HG02943 (cell line): ENCODE measurements at regions not wholly inside any gene's neighbourhood (a gene's known extent, or its start where the extent isn't known, plus 50 kb on each side); places are given as distances from the start of the nearest gene placed in this dataset.
"Not testable (repeated sequence)": the region's sequence is repeated elsewhere in the genome, so short reads cannot be mapped to it uniquely, and the experiment has no call there.

Source experiments
- ATAC-seq: cut with Tn5 transposase; IDR thresholded peaks from one replicate; pipeline ENCODE4 v1.9.1; 2021; ENCODE audit warnings: mild to moderate bottlenecking, low read depth, moderate library complexity; ENCODE audit not compliant: unreplicated experiment

DNA sequence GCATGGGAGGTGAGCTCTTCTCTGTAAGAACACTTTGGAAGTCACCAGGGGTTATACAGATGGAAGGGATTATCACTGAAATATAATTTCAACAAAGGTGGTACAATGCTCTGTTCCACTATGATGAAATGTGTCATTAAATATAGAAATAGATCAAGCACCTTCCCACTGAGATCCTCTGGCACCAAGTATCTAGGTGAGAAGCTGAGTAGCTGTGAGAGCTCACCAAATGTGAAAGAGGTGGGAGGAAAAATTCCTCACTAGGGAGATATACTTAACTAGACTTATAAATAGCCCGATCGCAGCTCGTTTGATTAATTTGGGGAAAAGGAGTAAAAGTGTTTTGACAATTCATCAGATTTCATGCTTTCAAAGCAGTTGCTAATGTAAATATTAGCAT lies 247.6 kb downstream of the SMAD2 start:
- no peak for ATAC-seq

DNA sequence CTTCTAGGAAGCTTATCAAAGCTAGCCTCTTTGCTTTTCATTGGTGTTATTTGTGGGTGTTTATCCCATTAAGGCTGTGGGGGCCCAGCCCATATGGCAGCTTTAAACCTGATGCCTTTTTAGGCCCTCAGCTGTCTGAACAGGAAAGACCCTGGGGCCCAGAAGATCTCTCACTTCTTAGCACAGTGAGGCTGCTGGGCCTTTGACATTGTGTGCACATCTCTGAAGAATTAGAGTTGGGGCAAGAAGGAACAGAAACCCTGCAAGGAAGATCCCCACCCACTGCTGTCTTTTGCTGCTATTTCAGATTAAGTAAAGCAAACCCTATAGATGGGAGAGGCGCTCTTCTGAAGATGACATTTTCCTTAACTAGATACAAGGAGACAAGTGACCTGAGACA lies 250.0 kb downstream of the SMAD2 start:
- ATAC-seq: no peak

DNA sequence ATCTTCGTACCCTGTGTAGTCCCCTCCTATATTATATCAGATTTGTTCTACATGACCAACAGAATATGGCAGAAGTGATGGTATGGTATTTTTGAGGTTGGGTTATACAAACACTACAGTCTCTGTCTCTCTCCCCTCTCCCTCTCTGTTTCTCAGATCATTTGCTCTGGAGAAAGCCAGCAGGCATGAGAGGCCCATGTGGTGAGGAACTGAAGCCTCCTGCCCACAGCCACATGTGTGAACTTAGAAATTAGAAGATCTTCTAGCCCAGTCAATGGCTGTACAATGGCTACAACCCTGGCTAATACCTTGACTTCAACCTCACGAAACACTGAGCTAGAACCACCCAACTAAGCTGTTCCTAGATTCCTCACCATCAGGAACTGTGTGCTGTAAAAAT lies 250.6 kb downstream of the SMAD2 start:
- ATAC-seq: no peak

DNA sequence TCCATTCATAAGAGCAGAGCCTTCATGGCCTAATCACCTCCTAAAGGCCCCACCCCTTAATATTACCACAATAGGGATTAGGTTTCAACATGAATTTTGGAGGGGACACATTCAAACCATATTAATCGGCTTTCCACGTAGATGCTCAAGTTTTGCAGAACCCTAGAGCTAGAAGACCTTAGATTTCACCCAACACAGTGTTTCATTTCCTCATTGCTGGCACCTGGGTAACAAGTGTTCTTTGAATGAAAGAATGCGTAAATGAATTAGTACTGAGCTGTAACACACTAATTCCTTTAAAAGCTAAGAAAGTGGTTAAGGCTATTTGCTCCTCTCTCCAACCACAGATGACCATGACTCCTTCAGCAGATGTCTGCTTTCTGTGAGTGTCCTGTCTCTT lies 252.5 kb downstream of the SMAD2 start:
- no peak for ATAC-seq

DNA sequence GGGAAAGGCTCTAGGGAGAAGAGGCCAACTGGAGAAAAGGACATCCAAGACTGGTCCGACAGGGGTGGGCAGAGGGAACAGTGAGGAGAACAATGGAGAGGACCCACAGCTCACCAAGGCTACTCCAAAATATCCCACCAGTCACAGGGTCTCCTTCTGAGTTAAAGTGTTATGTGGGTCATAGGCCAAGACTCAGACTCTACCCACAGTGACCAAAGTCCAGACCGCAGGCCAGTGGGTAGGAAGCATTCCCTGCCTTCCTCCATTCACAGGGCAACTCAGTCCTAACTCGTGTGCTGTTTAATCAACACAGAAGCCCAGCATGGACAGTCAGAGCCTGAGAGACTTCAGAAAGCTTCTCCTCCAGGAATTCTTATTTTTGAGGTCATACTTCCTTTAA lies 260.6 kb downstream of the SMAD2 start:
- no peak for ATAC-seq

DNA sequence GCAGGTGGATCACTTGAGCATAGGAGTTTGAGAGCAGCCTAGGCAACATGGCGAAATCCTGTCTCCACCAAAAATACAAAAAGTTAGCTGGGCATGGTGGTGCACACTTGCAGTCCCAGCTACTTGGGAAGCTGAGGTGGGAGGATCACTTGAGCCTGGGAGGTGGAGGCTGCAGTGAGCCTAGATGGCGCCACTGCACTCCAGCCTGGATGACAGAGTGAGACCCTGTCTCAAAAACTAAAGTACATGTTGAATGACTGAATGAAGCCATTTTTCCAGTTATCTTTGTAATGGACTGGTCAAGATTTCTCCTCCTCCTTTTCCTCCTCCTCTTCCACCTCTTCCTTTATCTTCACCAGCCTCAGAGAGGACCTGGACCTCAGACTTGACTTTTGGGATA lies 272.0 kb downstream of the SMAD2 start:
- ATAC-seq: no peak

DNA sequence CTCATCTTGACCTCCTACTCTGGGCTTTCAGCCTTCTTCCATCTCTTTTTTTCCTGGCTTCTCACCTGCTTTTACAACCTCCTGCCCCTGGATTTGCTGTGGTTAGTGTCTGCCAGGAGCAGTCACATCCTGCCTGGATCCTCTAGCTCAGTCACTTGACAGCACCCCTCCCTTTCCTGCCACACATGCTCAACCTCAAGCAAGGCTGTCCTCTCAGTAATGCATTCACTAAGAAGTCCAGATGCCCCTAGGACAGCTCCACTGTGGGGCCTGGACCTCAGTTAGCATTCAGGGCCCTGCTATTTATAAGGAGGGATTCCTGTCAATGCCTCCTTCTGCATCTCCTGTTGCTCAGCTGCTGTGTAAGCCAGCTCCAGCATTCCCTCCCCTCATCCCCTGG lies 275.5 kb downstream of the SMAD2 start:
- ATAC-seq: no peak

DNA sequence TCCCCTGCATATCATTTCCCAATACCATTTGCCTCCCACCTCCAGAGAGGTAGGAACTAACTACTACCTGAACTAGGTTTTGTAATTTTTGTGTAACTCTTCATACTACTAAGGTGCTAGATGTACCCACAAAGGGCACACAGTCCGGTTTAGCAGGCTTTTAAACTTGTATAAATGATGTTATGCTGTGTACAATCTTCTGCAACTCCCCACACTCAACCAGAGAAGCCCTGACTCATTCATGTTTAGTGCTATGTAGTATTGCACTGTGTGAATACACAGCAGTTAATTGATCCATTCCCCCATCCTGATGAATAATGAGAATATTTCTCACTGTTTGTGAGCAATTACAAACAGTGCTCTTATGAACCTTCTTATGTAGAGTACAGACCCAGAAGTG lies 285.6 kb downstream of the SMAD2 start:
- ATAC-seq: no peak

DNA sequence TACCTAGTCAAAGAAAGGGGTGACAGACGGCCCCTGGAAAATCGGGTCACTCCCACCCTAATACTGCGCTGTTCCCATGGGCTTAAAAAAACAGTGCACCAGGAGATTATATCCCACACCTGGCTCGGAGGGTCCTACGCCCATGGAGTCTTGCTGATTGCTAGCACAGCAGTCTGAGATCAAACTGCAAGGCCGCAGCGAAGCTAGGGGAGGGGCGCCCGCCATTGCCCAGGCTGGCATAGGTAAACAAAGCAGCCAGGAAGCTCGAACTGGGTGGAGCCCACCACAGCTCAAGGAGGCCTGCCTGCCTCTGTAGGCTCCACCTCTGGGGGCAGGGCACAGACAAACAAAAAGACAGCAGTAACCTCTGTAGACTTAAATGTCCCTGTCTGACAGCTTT lies 292.9 kb downstream of the SMAD2 start:
- not testable (repeated sequence) for ATAC-seq

DNA sequence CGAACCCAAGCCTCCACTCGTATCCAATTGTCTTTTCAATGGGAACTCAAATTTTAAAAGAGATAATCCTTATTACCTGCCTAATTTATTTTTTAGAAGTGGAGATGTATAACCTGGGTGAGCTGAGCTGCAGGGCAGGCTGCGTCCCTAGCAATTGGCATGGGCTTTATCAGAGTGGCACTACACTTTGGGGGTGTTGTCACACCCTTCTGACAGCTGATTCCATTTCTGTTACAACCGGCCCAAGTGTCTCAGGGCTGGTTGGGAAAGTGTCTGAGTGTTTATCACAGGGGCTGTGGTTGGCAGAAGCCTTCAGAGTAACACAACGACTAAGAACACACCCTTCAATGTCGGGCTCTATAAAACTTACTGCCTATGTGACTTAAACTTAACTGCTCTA lies 295.0 kb downstream of the SMAD2 start:
- ATAC-seq: no peak

DNA sequence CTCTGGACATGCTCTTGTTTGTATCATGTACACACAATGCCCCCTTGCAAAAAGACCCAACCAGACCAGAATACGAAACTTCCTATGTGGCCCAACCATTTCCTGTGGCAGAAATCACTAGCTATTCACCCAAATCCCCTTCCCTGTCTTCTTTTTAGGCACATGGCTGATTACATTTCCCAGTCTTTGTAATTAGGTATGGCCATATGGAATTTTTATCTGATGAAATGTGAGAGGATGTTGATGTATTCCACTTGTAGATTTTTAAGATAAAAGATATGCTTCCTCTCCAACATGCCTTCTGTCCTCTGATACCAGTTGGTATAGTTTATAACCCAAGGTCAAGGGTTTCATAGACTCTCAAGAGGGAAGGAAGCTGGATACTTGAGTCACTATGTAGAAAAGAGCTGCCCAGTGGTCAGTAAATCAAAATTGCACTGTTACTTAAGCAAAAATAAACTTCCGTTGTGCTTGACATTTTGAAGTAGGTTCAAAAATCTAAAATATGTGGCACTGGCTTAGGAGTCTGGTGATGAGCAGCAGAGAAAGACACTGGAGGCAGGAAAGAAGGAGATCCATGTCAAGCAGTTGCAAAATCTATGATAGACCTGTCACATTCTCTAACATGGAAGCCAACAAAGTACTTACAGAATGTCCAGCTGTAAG lies 297.4 kb downstream of the SMAD2 start:
- ATAC-seq: no peak

DNA sequence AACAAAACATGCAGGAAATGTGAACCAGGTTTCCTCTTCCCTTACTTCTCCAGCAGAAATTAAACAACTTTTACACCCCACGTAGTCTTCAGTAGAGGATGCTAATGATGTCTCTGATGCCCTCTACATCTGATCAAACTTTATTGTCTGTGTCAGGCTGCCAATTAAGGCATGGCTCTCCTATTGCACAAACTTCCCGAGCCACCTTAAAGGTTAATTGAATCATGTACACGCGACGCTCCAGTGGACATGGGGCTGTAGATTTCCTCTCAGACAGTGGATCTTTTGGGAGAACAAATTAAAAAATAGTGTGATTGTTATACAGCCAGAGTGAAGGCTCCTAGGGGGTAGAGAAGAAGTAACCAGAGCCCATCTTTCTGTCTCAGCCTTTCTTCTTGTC lies 301.6 kb downstream of the SMAD2 start:
- no peak for ATAC-seq

DNA sequence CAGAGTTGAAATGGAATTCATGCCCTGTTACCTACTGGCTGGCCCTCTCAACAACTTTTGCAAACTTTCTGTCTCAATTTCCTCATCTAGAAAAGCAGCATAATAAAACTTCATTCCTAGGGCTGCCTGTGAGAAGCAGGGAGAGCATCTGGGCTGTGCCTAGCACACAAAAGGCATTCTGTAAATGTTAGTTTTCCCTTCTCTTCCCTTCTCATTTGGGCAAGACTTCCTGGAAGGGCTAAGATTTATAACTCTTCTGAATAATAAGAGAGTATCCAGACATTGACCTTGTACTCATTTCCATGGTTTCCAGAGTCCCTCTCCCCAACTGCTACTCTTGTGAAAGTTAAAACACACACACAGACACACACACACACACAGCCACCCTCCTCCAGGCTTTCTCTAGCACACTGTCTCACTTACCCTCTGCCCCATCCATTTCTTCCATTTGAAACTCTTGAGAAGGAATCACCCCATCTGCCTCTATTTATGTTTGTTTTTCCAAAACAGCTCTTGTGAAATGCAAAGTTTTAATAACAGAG lies 302.1 kb downstream of the SMAD2 start:
- no peak for ATAC-seq

DNA sequence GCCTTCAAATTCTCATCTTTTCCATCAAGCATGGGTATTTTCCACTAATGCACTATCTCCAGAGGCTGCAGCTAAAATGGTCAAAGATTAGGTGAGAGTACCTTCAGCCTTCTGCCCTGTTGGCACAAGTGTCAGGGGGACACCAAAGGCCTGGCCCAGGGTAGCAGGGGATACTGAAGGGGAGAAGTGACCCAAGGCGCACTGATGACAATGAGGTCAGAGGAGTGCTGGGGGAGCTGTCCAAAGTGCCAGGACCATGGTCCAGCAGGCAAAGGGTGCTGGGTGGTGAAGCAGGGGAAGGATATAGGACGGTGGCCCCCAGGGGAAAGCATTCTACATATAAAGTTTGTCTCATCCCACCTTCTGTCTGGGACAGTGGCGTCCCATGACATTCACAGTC lies 303.4 kb downstream of the SMAD2 start:
- no peak for ATAC-seq

DNA sequence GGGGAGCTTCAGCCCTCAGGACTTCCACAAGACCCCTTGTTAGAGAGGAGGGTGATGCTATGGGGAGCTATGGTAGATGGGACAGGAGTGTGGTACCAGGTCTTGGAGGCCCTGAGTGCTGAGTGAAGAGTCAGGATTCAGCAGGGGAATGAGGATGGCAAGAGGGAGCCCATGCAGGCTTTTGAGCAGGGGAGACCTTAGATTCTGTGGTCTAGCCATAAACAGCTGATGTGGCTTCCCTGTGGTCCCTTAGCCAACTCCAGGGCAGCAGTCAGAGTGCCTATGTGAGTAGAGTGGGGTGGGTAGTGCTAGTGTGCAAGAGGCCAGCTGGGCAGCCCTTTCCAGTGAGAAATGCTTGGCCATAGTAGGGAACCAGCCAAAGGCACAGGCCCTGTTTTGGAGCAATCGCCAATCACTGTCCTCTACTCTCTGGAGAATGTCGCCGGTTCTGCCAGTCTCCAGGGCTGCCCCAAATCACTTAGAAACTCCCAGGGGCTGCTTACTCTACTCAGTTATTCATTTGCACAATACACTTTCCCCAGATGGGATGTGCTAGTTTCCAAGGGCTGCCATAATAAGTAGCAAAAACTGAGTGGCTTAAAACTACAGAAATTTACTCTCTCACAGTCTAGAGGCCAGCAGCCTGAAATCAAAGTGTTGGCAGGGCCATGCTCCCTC lies 310.5 kb downstream of the SMAD2 start:
- ATAC-seq: no peak

DNA sequence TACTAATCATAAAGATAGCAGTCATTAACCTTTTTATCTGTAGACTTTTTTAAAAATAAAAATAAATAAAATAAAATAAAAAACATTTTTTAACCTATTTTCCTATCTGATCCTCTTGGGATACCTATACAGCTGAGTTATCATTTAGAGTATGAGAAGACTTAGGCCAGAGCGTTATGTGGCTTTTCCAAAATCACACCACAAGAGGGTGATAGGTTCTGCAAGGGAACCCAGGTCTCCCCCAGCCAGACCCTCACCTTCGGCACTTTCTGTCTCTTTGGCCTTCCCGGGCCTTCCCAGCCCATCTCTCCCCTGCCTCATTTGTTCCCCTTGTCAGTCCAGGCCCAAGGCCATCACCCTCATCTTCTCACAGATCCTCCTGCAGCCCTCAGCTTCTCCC lies 311.7 kb downstream of the SMAD2 start:
- no peak for ATAC-seq

DNA sequence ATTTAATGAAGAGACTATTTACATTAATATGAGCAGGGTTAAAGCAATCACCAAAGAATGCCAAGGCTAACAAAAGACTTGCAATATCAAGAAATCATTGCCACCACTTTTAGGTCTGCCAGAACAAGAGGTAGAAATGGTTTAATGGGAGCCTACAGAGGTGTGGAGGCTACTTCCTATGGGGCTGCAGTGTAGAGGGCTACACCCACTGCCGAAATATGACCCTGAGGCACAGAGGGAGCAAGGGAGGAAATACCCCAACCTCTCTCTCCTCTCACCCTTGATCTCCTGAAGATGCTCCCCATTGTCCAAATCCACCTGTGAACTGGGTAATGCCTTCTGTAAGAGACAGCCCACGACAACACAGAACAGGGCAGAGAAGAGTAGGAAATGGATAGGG lies 315.4 kb downstream of the SMAD2 start:
- ATAC-seq: no peak

DNA sequence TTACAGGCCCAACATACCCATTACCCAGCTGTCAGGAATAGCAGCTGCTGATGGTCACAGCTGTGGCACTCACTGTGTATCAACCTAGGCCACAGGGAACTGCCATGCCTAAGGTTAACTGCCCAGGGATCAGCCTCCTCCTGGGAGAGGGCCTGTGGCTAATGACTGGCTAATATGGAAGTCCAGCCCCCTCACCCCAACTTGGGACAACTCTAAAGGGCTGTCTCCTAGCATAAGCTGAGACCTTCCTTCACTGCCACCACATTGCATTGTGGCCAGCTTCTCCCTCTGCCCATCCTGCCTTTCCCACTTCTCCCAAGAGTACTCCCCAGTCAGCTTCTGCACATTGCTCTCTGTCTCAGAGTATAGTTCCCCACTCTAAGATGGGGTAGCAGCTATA lies 316.5 kb downstream of the SMAD2 start:
- no peak for ATAC-seq

DNA sequence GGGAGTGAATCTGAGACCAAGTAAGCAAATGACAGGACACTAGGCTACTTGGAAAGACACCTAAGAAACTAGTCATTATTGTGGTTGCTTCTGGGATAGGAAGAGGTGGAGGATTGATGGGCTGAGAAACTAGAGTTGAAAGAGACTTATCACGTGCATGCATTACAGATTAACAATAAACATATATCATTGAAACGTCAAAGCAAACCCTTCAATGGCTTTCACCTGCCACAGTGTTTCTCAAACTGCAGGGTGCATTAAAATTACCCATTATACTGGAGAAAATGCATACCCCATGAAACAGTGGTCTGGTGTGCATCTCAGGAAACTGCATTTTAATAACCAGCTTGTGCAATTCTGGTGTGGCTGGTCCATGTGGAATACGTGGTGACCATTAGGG lies 318.8 kb downstream of the SMAD2 start:
- no peak for ATAC-seq

DNA sequence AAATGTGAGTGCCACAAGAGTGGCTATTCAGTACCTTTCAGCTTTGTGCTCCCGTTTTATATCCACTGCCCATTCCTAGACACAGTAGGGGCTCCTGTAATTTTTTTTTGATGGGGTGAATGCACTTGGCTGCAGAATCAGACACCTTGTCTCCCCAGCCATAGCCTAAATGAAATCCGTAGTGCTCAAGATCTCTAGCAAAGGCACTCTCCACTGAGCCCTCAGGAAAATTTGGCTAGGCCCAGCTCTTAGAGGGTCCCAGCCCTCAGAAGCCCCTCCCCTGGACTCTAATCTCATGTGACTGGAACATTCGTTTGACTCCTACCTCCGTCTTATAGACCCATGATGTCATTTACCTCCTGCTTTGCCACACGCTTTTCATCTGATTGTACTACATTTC lies 323.9 kb downstream of the SMAD2 start:
- no peak for ATAC-seq

DNA sequence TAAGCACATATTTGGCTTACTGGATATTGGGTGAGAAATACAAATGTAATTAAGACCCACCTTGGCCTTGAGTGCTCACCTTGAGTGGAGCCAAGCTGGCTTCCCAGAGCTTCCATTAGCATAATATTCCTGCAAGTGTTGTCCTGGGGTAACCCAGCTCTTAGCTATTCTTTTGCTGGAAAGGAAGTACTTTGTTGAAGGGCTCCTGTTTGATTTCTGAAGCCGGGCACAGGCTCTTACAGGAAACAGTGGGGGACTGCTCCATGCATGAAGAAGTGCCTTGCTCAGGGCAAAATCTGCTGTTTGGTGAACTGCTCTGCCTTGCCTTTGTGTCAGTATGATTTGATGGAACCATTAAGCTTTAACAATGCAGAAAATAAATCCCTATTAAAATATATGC lies 325.4 kb downstream of the SMAD2 start:
- no peak for ATAC-seq

DNA sequence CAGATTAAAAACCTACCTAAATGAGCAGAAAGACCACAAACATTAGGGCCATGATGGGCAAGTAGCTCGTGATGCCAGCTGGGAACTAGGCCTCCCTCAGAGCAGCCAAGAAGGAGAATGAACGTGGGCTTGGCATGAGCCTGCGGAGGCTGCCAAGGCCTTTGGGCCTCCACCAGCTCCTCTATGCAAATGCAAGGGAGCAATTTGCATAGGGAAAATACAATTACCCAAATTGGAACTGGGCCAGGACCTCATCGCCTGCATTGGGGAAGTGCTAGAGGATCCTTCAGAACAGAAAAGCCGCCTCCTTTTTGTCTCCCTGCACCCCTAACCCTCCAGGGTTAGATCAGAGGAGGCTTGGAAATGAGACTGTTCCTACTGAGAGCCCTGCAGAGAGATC lies 326.4 kb downstream of the SMAD2 start:
- no peak for ATAC-seq
